NB4 (cell line): ENCODE measurements at regions not wholly inside any gene's neighbourhood (a gene's known extent, or its start where the extent isn't known, plus 50 kb on each side); places are given as distances from the start of the nearest gene placed in this dataset.

Experiments used
- CTCF ChIP-seq: IDR thresholded peaks from one replicate; pipeline ENCODE4 v1.5.1; 2012; ENCODE audit warnings: low read depth, low read length
- MYC ChIP-seq: IDR thresholded peaks from 2 replicates; pipeline ENCODE4 v1.6.1; 2011; ENCODE audit warnings: low read depth, low read length
- POLR2A ChIP-seq: IDR thresholded peaks from 2 replicates; pipeline ENCODE4 v1.6.1; 2011; ENCODE audit warnings: mild to moderate bottlenecking; ENCODE audit not compliant: insufficient read length; ENCODE audit errors: extremely low read depth

- no peak for TF ChIP-seq POLR2A
- no peak for TF ChIP-seq MYC
- TF ChIP-seq CTCF: no peak
Observed at GRCh38 chr2:67835266-67835665, 227.5 kb downstream of the C1D start.
